Keratinocyte (primary cell): ENCODE measurements at regions not wholly inside any gene's neighbourhood (a gene's known extent, or its start where the extent isn't known, plus 50 kb on each side); places are given as distances from the start of the nearest gene placed in this dataset.

ENCODE experiments used
- EZH2 ChIP-seq: IDR thresholded peaks from one replicate; pipeline ENCODE4 v1.6.1; 2012; ENCODE audit warnings: inconsistent platforms, mild to moderate bottlenecking, low read length, moderate library complexity
- TF ChIP-seq, protein P1 (sequence below), 3 experiments: IDR thresholded peaks in 1 of 3; conservative IDR thresholded peaks in 1 of 3; optimal IDR thresholded peaks in 1 of 3; 2 replicates in 2 of 3; 3 replicates in 1 of 3; pipeline versions ENCODE3 to v1.5.1; 2011; ENCODE audit warnings: low read length in 3 of 3, mild to moderate bottlenecking in 3 of 3, moderate library complexity in 2 of 3, control low read depth in 1 of 3, inconsistent platforms in 1 of 3; ENCODE audit not compliant: insufficient read depth in 2 of 3; ENCODE audit errors: extremely low read depth in 1 of 3

- TF ChIP-seq, protein P1, sequence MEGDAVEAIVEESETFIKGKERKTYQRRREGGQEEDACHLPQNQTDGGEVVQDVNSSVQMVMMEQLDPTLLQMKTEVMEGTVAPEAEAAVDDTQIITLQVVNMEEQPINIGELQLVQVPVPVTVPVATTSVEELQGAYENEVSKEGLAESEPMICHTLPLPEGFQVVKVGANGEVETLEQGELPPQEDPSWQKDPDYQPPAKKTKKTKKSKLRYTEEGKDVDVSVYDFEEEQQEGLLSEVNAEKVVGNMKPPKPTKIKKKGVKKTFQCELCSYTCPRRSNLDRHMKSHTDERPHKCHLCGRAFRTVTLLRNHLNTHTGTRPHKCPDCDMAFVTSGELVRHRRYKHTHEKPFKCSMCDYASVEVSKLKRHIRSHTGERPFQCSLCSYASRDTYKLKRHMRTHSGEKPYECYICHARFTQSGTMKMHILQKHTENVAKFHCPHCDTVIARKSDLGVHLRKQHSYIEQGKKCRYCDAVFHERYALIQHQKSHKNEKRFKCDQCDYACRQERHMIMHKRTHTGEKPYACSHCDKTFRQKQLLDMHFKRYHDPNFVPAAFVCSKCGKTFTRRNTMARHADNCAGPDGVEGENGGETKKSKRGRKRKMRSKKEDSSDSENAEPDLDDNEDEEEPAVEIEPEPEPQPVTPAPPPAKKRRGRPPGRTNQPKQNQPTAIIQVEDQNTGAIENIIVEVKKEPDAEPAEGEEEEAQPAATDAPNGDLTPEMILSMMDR (optimal IDR thresholded peaks at IDR 0.05 in 1 of 3, IDR thresholded peaks at IDR 0.05 in 1 of 3, conservative IDR thresholded peaks at IDR 0.05 in 1 of 3; ENCODE audit: extremely low read depth in 1 of 3, insufficient read depth in 2 of 3, low read length in 3 of 3) = no peak
- no peak for TF ChIP-seq EZH2
Observed at GRCh38 chr16:80294172-80294571, 246.6 kb upstream of the DYNLRB2 start.
